Colonic mucosa (tissue), 4 donors: ENCODE measurements at regions not wholly inside any gene's neighbourhood (a gene's known extent, or its start where the extent isn't known, plus 50 kb on each side); places are given as distances from the start of the nearest gene placed in this dataset.

Experiments
- DNase-seq: peaks from one replicate; pipeline ENCODE4 v3.0.0-alpha.2; 2020
- H3K27ac ChIP-seq: fragments of 200-600 bp; one replicate; pipeline ENCODE4 v1.8.0; 2021
- H3K27me3 ChIP-seq: fragments of 200-600 bp; one replicate; pipeline ENCODE4 v1.8.0; 2021
- H3K36me3 ChIP-seq: fragments of 200-600 bp; one replicate; pipeline ENCODE4 v1.8.0; 2021
- H3K4me1 ChIP-seq: fragments of 200-600 bp; one replicate; pipeline ENCODE4 v1.8.0; 2021; ENCODE audit warnings: mild to moderate bottlenecking
- H3K4me3 ChIP-seq: fragments of 200-600 bp; one replicate; pipeline ENCODE4 v1.8.0; 2021
- H3K9ac ChIP-seq, 2 donors: one replicate each; pipeline ENCODE4 v1.7.0; 2013; ENCODE audit warnings: control low read depth in 2 of 2, low read depth in 2 of 2, low read length in 2 of 2
- H3K9me3 ChIP-seq: fragments of 200-600 bp; one replicate; pipeline ENCODE4 v1.8.0; 2021
- intact Hi-C: fragments of 100-400 bp; cut with DNase I; formaldehyde crosslinking; loops from one replicate; pipeline ENCODE4 v1.14.1; 2022
- TF ChIP-seq, protein P1 (sequence below): fragments of 200-600 bp; IDR thresholded peaks from one replicate; pipeline ENCODE4 v1.8.0; 2022; ENCODE audit warnings: antibody characterized with exemption, mild to moderate bottlenecking
- donor health status: healthy.
- donor health status: DM: no; HTN: no; CAD: no.
- donor health status: DM: no; HTN: no; CAD: no.

DNA sequence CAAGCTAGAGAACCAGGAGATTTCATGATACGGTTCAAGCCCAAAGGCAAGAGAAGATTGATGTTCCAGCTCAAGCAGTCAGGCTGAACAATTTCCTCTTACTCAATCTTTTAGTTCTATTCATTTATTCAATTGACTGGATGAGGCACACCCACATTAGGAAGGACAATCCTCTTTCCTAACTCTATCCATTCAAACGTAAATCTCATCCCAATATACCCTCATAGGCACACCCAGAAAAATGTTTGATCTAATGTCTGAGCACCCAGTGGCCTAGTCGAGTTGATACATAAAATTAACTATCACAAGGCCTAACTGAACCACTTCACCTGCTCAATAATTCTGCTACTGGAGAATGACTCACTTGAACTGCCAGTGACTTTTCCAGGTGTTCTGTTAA lies 180.7 kb downstream of the RAD51AP2 start:
- DNase-seq = no peak
- Histone ChIP-seq H3K4me1 (no peaks in the 10 kb centered on the region), H3K9me3 (no peaks in the 10 kb centered on the region), H3K36me3 (no peaks in the 10 kb centered on the region), H3K27me3 (no peaks in the 10 kb centered on the region), H3K4me3 (no peak overlapping the region), H3K9ac (no peak overlapping the region), H3K27ac (no peak overlapping the region)
- intact Hi-C loops = no loop called here
- TF ChIP-seq, protein P1, sequence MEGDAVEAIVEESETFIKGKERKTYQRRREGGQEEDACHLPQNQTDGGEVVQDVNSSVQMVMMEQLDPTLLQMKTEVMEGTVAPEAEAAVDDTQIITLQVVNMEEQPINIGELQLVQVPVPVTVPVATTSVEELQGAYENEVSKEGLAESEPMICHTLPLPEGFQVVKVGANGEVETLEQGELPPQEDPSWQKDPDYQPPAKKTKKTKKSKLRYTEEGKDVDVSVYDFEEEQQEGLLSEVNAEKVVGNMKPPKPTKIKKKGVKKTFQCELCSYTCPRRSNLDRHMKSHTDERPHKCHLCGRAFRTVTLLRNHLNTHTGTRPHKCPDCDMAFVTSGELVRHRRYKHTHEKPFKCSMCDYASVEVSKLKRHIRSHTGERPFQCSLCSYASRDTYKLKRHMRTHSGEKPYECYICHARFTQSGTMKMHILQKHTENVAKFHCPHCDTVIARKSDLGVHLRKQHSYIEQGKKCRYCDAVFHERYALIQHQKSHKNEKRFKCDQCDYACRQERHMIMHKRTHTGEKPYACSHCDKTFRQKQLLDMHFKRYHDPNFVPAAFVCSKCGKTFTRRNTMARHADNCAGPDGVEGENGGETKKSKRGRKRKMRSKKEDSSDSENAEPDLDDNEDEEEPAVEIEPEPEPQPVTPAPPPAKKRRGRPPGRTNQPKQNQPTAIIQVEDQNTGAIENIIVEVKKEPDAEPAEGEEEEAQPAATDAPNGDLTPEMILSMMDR = no peak

DNA sequence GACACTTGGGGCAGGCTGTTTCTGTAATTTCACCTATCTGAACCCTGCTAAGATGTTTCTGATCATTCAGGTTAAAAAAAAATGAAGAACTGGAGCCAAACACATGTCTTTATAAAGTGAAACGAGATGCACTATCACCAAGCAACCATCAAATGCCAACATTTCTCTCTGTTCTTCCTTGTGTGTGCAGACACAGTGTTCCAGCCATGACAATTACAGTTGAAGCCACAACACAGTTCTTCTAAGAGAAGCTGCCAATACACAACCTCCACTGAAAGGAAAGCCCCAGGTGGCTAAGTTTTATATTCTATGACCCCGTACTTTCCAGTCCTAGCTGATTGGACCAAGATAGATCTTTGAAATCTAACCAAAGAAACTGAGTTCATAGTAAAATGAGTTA lies 181.8 kb downstream of the RAD51AP2 start:
- Histone ChIP-seq H3K36me3 (no peaks in the 10 kb centered on the region), H3K27me3 (no peaks in the 10 kb centered on the region), H3K9ac (no peak overlapping the region), H3K4me1 (no peaks in the 10 kb centered on the region), H3K27ac (no peak overlapping the region), H3K9me3 (no peaks in the 10 kb centered on the region), H3K4me3 (no peak overlapping the region)
- intact Hi-C loops = no loop called here
- TF ChIP-seq, protein P1 = no peak
- no peak for DNase-seq

DNA sequence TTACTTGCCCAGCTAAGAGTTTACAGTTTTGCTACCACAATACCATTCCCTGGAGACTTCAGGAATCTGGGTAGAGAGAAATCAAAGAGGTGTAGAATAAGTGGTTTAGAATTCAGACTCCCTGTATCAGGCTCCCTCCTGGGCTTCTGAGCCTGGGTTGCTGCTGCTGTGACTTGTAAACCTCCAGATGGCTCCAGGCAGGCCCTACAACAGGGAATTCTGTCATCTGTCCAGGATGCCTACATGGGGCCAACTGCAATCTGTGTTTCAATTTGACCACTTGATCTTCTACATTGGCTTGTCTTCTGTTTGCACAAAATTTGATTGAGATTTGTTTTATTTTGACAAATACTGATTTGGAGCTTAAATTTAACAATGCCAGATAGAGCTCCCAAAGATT lies 183.9 kb downstream of the RAD51AP2 start:
- Histone ChIP-seq H3K27ac (no peak overlapping the region), H3K9ac (no peak overlapping the region), H3K9me3 (no peaks in the 10 kb centered on the region), H3K27me3 (no peaks in the 10 kb centered on the region), H3K4me3 (no peak overlapping the region), H3K4me1 (no peaks in the 10 kb centered on the region), H3K36me3 (no peaks in the 10 kb centered on the region)
- TF ChIP-seq, protein P1 = no peak
- intact Hi-C loops = no loop called here
- no peak for DNase-seq

DNA sequence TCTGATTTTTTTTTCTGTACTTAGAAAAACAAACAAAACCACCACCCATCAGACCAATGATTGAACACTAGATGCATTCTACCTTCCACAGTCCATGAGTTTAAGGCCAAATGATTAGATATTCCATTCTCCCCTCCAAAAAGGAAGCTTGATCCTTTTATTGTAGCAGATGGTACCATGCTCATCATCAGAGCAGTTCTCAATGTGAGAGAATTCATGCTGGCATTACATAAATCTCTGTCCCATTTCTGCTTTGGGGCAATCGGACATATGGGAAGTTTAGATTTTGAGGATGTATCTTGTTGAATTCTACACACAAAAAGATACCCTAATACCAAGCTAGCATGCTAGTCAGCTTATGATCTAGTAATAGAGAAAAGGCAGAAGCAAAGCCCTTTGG lies 186.6 kb downstream of the RAD51AP2 start:
- TF ChIP-seq, protein P1 = no peak
- Histone ChIP-seq H3K4me1 (no peaks in the 10 kb centered on the region), H3K4me3 (no peak overlapping the region), H3K36me3 (no peaks in the 10 kb centered on the region), H3K27me3 (no peaks in the 10 kb centered on the region), H3K27ac (no peak overlapping the region), H3K9ac (no peak overlapping the region), H3K9me3 (no peaks in the 10 kb centered on the region)
- intact Hi-C loops = no loop called here
- DNase-seq = no peak

DNA sequence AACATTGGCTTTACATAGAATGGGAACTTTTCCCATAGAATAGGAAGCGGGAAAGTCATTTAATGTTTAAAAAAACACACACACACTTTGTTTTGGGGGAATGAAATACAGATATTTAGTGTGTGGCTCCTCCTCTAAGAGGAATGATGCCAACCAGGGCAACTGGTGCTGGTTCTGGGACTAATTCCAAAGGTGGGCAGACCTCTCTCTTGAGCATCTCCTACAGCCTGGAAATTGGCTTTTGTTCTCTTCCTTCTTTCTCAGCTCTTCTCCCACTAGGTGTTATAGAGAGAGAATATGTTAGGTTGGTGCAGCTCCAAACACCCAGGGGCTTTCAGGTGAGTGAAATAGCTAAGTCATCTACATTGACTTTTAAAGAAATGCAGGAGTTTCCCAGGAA lies 190.1 kb downstream of the RAD51AP2 start:
- Histone ChIP-seq H3K4me3 (no peak overlapping the region), H3K27ac (no peak overlapping the region), H3K4me1 (no peaks in the 10 kb centered on the region), H3K9ac (no peak overlapping the region), H3K27me3 (no peaks in the 10 kb centered on the region), H3K9me3 (no peaks in the 10 kb centered on the region), H3K36me3 (no peaks in the 10 kb centered on the region)
- TF ChIP-seq, protein P1 = no peak
- intact Hi-C loops = no loop called here
- no peak for DNase-seq

DNA sequence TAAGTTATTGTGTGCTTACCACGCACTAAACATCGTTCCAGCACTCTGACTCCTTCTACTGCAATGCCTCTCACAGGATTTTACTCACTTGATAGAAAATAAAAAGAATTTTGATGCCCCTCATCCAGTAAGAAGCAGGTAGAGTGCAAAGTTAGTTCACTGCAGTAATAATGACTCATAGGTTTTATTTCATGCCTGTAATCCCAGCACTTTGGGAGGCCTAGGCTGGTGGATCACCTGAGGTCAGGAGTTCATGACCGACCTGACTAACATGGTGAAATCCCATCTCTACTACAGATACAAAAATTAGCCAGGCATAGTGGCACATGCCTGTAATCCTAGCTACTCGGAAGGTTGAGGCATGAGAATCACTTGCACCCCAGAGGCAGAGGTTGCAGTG lies 190.6 kb downstream of the RAD51AP2 start:
- Histone ChIP-seq H3K4me1 (no peaks in the 10 kb centered on the region), H3K27me3 (no peaks in the 10 kb centered on the region), H3K9ac (no peak overlapping the region), H3K4me3 (no peak overlapping the region), H3K27ac (no peak overlapping the region), H3K9me3 (no peaks in the 10 kb centered on the region), H3K36me3 (no peaks in the 10 kb centered on the region)
- intact Hi-C loops = no loop called here
- TF ChIP-seq, protein P1 = no peak
- no peak for DNase-seq
